GM18520 (cell line): ENCODE measurements at regions not wholly inside any gene's neighbourhood (a gene's known extent, or its start where the extent isn't known, plus 50 kb on each side); places are given as distances from the start of the nearest gene placed in this dataset.

Experiments used
- ATAC-seq: cut with Tn5 transposase; IDR thresholded peaks from one replicate; pipeline ENCODE4 v1.9.1; 2021; ENCODE audit not compliant: unreplicated experiment

GRCh38 chr3:115445559-115445958 is 177.8 kb upstream of the GAP43 start:
- no peak for ATAC-seq

- ATAC-seq, result no peak
These were observed 174.5 kb upstream of the GAP43 start for GRCh38 chr3:115448851-115449250.

GRCh38 chr3:115450036-115450435 is 173.3 kb upstream of the GAP43 start:
- ATAC-seq, result no peak

- ATAC-seq, result no peak
These were observed 159.3 kb upstream of the GAP43 start for GRCh38 chr3:115464036-115464435.

GRCh38 chr3:115469649-115470048 is 153.7 kb upstream of the GAP43 start:
- no peak for ATAC-seq

GRCh38 chr3:115470254-115470653 is 153.1 kb upstream of the GAP43 start:
- no peak for ATAC-seq

GRCh38 chr3:115475178-115476041 is 147.9 kb upstream of the GAP43 start:
- no peak for ATAC-seq

- ATAC-seq, result no peak
These were observed 146.8 kb upstream of the GAP43 start for GRCh38 chr3:115476472-115476871.

- no peak for ATAC-seq
These were observed 145.0 kb upstream of the GAP43 start for GRCh38 chr3:115478359-115478758.

- no peak for ATAC-seq
These were observed 136.4 kb upstream of the GAP43 start for GRCh38 chr3:115486880-115487279.

GRCh38 chr3:115487968-115488367 is 135.3 kb upstream of the GAP43 start:
- no peak for ATAC-seq

GRCh38 chr3:115488409-115488808 is 134.9 kb upstream of the GAP43 start:
- no peak for ATAC-seq

- ATAC-seq, result no peak
These were observed 128.5 kb upstream of the GAP43 start for GRCh38 chr3:115494826-115495225.

- no peak for ATAC-seq
These were observed 124.9 kb upstream of the GAP43 start for GRCh38 chr3:115498421-115498820.

GRCh38 chr3:115498898-115499297 is 124.4 kb upstream of the GAP43 start:
- no peak for ATAC-seq

GRCh38 chr3:115499666-115500065 is 123.6 kb upstream of the GAP43 start:
- ATAC-seq, result no peak

- ATAC-seq, result no peak
These were observed 122.5 kb upstream of the GAP43 start for GRCh38 chr3:115500795-115501194.

- no peak for ATAC-seq
These were observed 121.2 kb upstream of the GAP43 start for GRCh38 chr3:115502128-115502527.

GRCh38 chr3:115503394-115503793 is 119.9 kb upstream of the GAP43 start:
- no peak for ATAC-seq

GRCh38 chr3:115508562-115508961 is 114.7 kb upstream of the GAP43 start:
- no peak for ATAC-seq

- no peak for ATAC-seq
These were observed 110.5 kb upstream of the GAP43 start for GRCh38 chr3:115512565-115513415.

- no peak for ATAC-seq
These were observed 109.9 kb upstream of the GAP43 start for GRCh38 chr3:115513416-115513800.
